HAP-1 (cell line): ENCODE measurements at regions not wholly inside any gene's neighbourhood (a gene's known extent, or its start where the extent isn't known, plus 50 kb on each side); places are given as distances from the start of the nearest gene placed in this dataset.

Experiments used
- DNase-seq, 2 experiments: peaks; one replicate each; pipeline ENCODE4 v3.0.0-alpha.2; 2016 to 2020; ENCODE audit warnings: low spot score in 2 of 2
- H3K27me3 ChIP-seq: fragments of 250-450 bp; sonication (Bioruptor Pico); 2 replicates; pipeline ENCODE4 v1.5.1; 2020; ENCODE audit warnings: low read depth, mild to moderate bottlenecking, moderate library complexity
- H3K36me3 ChIP-seq: fragments of 250-450 bp; sonication (Bioruptor Pico); replicated peaks from 2 replicates; pipeline ENCODE4 v1.5.1; 2020; ENCODE audit warnings: mild to moderate bottlenecking
- H3K4me1 ChIP-seq: fragments of 250-450 bp; sonication (Bioruptor Pico); 2 replicates; pipeline ENCODE4 v1.5.1; 2020; ENCODE audit warnings: mild to moderate bottlenecking
- H3K4me3 ChIP-seq: fragments of 250-450 bp; sonication (Bioruptor Pico); 2 replicates; pipeline ENCODE4 v1.5.1; 2020; ENCODE audit warnings: mild to moderate bottlenecking, moderate library complexity
- H3K9me3 ChIP-seq: fragments of 250-450 bp; sonication (Bioruptor Pico); 2 replicates; pipeline ENCODE4 v1.5.1; 2020; ENCODE audit warnings: mild to moderate bottlenecking, moderate library complexity
- in situ Hi-C: fragments of 300-500 bp; cut with MboI; formaldehyde crosslinking; loops from 3 replicates; pipeline ENCODE4 v1.14.3; 2020; ENCODE audit warnings: low sequenced_read_pairs, inconsistent platforms, mixed read lengths

- no peaks in the 10 kb centered on the region for H3K4me1 ChIP-seq
- DNase-seq: no peak
- in situ Hi-C loops: loop anchor here (10.0 to 25.0 kb wide), 2 partner anchors 122 to 385 kb away; no protein-coding TSS in a partner anchor
Observed at GRCh38 chr4:20302336-20302735, 50.6 kb downstream of the SLIT2 start.

GRCh38 chr4:20305976-20306375 lies 54.3 kb downstream of the SLIT2 start:
- no peak overlapping the region for H3K4me3 ChIP-seq
- DNase-seq: peak; percentile 67 to 68
- no peaks in the 10 kb centered on the region for H3K27me3 ChIP-seq
- H3K4me1 ChIP-seq: peaks cover 4% of the 10 kb centered on the region; the same call in 1 of the 2 replicates
- in situ Hi-C loops: loop anchor here (10.0 to 25.0 kb wide), 2 partner anchors 119 to 381 kb away; no protein-coding TSS in a partner anchor
- no peaks in the 10 kb centered on the region for H3K36me3 ChIP-seq
- no peaks in the 10 kb centered on the region for H3K9me3 ChIP-seq

More at GRCh38 chr4:20302336-20302735, 50.6 kb downstream of the SLIT2 start:
- Histone ChIP-seq H3K27me3 (no peaks in the 10 kb centered on the region), H3K9me3 (no peaks in the 10 kb centered on the region), H3K36me3 (no peaks in the 10 kb centered on the region), H3K4me3 (no peak overlapping the region)

- H3K4me3 ChIP-seq: no peak overlapping the region
- no peaks in the 10 kb centered on the region for H3K27me3 ChIP-seq
- H3K9me3 ChIP-seq: no peaks in the 10 kb centered on the region
- DNase-seq: no peak
- in situ Hi-C loops: loop anchor here (25.0 kb wide), 1 partner anchor 375 kb away; no protein-coding TSS in a partner anchor
- no peaks in the 10 kb centered on the region for H3K36me3 ChIP-seq
- peaks cover 38% of the 10 kb centered on the region for H3K4me1 ChIP-seq
Observed at GRCh38 chr4:20311856-20312255, 60.2 kb downstream of the SLIT2 start.

GRCh38 chr4:20313237-20314030 lies 61.7 kb downstream of the SLIT2 start:
- in situ Hi-C loops: loop anchor here (25.0 kb wide), 1 partner anchor 374 kb away; no protein-coding TSS in a partner anchor
- Histone ChIP-seq H3K36me3 (no peaks in the 10 kb centered on the region), H3K4me1 (peaks cover 51% of the 10 kb centered on the region), H3K27me3 (no peaks in the 10 kb centered on the region), H3K9me3 (no peaks in the 10 kb centered on the region), H3K4me3 (no peak overlapping the region)
- DNase-seq: no peak

- H3K27me3 ChIP-seq: no peaks in the 10 kb centered on the region
- H3K4me1 ChIP-seq: peaks cover 61% of the 10 kb centered on the region
- no peaks in the 10 kb centered on the region for H3K36me3 ChIP-seq
- H3K4me3 ChIP-seq: no peak overlapping the region
- in situ Hi-C loops: loop anchor here (25.0 kb wide), 1 partner anchor 370 kb away; no protein-coding TSS in a partner anchor
- H3K9me3 ChIP-seq: no peaks in the 10 kb centered on the region
- DNase-seq: peak; percentile 20 to 60
Observed at GRCh38 chr4:20317424-20317985, 65.8 kb downstream of the SLIT2 start.

GRCh38 chr4:20318001-20318908 lies 66.5 kb downstream of the SLIT2 start:
- no peak overlapping the region for H3K4me3 ChIP-seq
- H3K27me3 ChIP-seq: no peaks in the 10 kb centered on the region
- peaks cover 61% of the 10 kb centered on the region for H3K4me1 ChIP-seq
- in situ Hi-C loops: loop anchor here (25.0 kb wide), 1 partner anchor 369 kb away; no protein-coding TSS in a partner anchor
- DNase-seq: peak; percentile 43 to 100
- no peaks in the 10 kb centered on the region for H3K36me3 ChIP-seq
- no peaks in the 10 kb centered on the region for H3K9me3 ChIP-seq

- in situ Hi-C loops: loop anchor here (25.0 kb wide), 1 partner anchor 368 kb away; no protein-coding TSS in a partner anchor
- no peak overlapping the region for H3K4me3 ChIP-seq
- no peaks in the 10 kb centered on the region for H3K9me3 ChIP-seq
- no peaks in the 10 kb centered on the region for H3K27me3 ChIP-seq
- DNase-seq: peak; percentile 26 to 93
- peaks cover 61% of the 10 kb centered on the region for H3K4me1 ChIP-seq
- no peaks in the 10 kb centered on the region for H3K36me3 ChIP-seq
Observed at GRCh38 chr4:20318909-20319277, 67.2 kb downstream of the SLIT2 start.

GRCh38 chr4:20319825-20320612 lies 68.3 kb downstream of the SLIT2 start:
- DNase-seq: peak in 1 of 2 experiments; percentile 38
- H3K9me3 ChIP-seq: no peaks in the 10 kb centered on the region
- H3K4me1 ChIP-seq: peaks cover 59% of the 10 kb centered on the region
- no peaks in the 10 kb centered on the region for H3K36me3 ChIP-seq
- no peaks in the 10 kb centered on the region for H3K27me3 ChIP-seq
- in situ Hi-C loops: loop anchor here (25.0 kb wide), 1 partner anchor 367 kb away; no protein-coding TSS in a partner anchor
- H3K4me3 ChIP-seq: no peak overlapping the region

GRCh38 chr4:20323991-20324390 lies 72.3 kb downstream of the SLIT2 start:
- Histone ChIP-seq H3K27me3 (no peaks in the 10 kb centered on the region), H3K9me3 (no peaks in the 10 kb centered on the region), H3K4me1 (peaks cover 60% of the 10 kb centered on the region), H3K4me3 (no peak overlapping the region), H3K36me3 (no peaks in the 10 kb centered on the region)
- in situ Hi-C loops: loop anchor here (25.0 kb wide), 1 partner anchor 363 kb away; no protein-coding TSS in a partner anchor
- DNase-seq: no peak

GRCh38 chr4:20326460-20326859 lies 74.8 kb downstream of the SLIT2 start:
- in situ Hi-C loops: no loop called here
- Histone ChIP-seq H3K27me3 (no peaks in the 10 kb centered on the region), H3K4me3 (no peak overlapping the region), H3K36me3 (no peaks in the 10 kb centered on the region), H3K9me3 (no peaks in the 10 kb centered on the region), H3K4me1 (peaks cover 60% of the 10 kb centered on the region)
- no peak for DNase-seq

- H3K4me1 ChIP-seq: peaks cover 65% of the 10 kb centered on the region
- in situ Hi-C loops: no loop called here
- H3K27me3 ChIP-seq: no peaks in the 10 kb centered on the region
- H3K9me3 ChIP-seq: no peaks in the 10 kb centered on the region
- H3K4me3 ChIP-seq: no peak overlapping the region
- no peaks in the 10 kb centered on the region for H3K36me3 ChIP-seq
- no peak for DNase-seq
Observed at GRCh38 chr4:20326977-20327376, 75.3 kb downstream of the SLIT2 start.

GRCh38 chr4:20327808-20328207 lies 76.1 kb downstream of the SLIT2 start:
- Histone ChIP-seq H3K4me1 (peaks cover 73% of the 10 kb centered on the region), H3K36me3 (no peaks in the 10 kb centered on the region), H3K9me3 (no peaks in the 10 kb centered on the region), H3K27me3 (no peaks in the 10 kb centered on the region), H3K4me3 (no peak overlapping the region)
- DNase-seq: no peak
- in situ Hi-C loops: no loop called here

- no peaks in the 10 kb centered on the region for H3K36me3 ChIP-seq
- in situ Hi-C loops: no loop called here
- no peak overlapping the region for H3K4me3 ChIP-seq
- peaks cover 78% of the 10 kb centered on the region for H3K4me1 ChIP-seq
- no peaks in the 10 kb centered on the region for H3K9me3 ChIP-seq
- no peaks in the 10 kb centered on the region for H3K27me3 ChIP-seq
- DNase-seq: no peak
Observed at GRCh38 chr4:20331642-20332041, 79.9 kb downstream of the SLIT2 start.
